ENCODE measurements at regions not wholly inside any gene's neighbourhood (a gene's known extent, or its start where the extent isn't known, plus 50 kb on each side); places are given as distances from the start of the nearest gene placed in this dataset.
A peak's percentile ranks its signal among the peaks of the same experiment; 100 is the strongest.
"Not testable (repeated sequence)": the region's sequence is repeated elsewhere in the genome, so short reads cannot be mapped to it uniquely, and the experiment has no call there.

DNA sequence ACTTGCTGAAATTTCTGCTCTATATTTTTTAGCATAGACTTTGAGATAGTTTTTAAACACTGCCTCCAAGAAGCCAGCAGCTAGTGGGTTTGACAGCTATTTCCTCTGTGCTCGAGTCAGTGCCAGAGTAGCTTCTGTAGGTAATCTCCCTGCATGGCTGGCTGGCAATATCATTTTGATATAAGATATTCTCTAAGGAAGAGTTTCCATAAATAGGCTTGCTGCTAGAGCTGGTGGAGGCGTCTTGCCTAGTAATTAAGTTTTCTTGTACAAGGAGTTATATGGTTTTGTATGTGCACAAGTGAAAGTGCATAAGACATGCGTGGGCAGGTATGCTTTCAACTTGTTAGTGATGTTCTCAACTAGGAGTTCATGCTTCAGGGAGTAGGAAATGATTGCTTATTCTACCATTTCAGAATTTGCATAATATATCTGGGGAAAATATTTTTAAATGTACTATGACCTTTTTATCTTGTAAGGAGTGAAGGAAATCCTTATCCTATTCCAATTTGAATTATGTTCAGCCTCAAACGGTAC is 74.1 kb upstream of the CCL21 start:
- DNase-seq = no peak

DNA sequence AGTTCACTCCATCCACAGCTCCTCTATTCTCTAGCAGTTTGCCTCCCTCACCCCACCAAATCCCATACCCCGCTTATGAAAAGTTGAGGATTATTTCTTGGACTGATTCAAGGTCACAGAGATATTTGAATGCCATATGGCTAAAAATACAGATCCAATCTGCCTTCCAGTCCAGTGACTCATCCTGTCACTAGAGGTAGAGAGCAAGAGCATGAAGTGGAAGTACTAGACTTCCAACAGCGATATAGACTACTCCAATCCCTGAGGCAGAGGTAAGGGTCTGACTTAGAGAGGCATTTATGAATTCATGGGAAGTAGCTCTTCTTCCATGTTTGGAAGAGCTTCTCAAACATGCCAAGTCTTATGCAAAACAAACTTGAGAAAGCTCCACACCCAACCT is 72.4 kb upstream of the CCL21 start:
- DNase-seq = no peak

DNA sequence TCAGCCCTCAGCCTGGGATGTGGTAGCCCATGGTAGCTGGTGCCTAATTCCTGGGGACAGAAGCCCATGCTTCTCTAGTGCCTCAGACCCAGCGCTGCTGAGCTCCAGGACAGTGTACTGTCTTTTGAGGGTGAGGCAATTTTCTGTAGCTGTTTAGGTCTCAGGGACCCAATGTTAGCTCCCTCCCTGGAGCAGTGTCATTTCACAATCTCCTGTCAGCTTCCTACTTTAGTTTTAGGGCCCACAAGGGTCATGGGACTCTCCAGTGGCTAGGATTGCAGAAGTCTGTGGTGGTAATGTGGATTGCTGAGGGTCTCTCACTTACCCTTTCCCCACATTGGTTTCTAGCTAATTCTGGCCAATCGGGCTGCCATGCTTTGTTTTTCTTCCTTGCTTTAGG is 67.7 kb upstream of the CCL21 start:
- DNase-seq = peak; percentile 59

DNA sequence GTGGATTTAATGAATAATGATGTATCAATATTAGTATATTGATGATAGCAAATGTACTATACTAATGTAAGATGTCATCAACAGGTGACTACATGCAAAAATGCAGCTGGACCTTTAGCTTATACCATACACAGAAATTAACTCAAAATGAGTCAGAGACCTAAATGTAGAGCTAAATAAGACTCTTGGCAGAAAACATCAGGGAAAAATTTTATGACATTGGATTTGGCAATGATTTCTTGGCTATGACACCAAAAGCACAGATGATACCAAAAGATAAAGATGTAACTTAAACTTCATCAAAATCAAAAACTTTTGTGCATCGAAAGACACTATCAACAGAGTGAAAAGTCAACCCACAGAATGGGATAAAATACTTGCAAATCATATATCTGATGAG is 64.0 kb upstream of the CCL21 start:
- DNase-seq = no peak

DNA sequence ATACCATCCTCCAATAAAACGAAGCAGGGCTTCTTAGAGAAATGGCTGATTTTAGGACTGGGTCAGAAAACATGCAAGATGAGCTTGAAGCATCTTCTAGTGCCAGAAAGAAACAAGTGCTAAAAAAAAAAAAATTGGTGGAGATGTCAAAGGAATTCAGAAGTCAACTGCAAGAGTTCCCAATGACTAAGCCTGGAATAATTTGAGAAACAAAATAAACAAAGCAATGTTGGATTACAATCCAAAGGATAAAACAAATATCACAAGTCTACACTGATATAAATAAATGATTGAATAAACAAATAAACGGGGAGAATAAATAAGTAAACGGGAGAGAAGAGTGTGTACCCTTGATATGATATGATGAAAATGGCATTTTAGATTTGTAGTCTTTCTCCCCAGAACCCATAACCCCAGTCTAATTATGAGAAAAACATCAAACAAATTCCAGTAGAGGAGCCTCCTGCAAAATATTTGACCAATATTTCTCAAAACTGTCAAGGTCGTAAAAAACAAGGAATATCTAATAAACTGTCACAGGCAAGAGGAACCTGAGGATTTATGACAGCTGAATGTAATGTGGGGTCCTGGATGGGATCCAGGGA is 63.5 kb upstream of the CCL21 start:
- DNase-seq = no peak

DNA sequence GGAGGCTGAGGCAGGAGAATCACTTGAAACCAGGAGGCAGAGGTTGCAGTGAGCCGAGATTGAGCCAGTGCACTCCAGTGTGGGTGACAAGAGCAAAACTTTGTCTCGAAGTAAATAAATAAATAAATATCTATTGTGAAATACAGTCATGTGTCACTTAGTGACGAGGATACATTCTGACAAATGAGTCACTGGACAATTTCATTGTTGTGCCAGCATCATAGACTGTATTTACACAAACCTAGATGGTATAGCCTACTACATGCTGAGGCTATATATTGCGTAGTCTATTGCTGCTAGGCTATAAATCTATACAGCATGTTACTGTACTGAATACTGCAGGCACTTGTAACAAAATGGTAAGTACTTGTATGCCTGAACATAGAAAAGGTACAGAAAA is 61.1 kb upstream of the CCL21 start:
- no peak for DNase-seq

DNA sequence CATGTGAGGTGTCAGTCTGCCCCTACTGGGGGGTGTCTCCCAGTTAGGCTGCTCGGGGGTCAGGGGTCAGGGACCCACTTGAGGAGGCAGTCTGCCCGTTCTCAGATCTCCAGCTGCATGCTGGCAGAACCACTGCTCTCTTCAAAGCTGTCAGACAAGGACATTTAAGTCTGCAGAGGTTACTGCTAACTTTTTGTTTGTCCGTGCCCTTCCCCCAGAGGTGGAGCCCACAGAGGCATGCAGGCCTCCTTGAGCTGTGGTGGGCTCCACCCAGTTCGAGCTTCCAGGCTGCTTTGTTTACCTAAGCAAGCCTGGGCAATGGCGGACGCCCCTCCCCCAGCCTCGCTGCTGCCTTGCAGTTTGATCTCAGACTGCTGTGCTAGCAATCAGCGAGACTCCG is 57.2 kb upstream of the CCL21 start:
- DNase-seq = not testable (repeated sequence)

DNA sequence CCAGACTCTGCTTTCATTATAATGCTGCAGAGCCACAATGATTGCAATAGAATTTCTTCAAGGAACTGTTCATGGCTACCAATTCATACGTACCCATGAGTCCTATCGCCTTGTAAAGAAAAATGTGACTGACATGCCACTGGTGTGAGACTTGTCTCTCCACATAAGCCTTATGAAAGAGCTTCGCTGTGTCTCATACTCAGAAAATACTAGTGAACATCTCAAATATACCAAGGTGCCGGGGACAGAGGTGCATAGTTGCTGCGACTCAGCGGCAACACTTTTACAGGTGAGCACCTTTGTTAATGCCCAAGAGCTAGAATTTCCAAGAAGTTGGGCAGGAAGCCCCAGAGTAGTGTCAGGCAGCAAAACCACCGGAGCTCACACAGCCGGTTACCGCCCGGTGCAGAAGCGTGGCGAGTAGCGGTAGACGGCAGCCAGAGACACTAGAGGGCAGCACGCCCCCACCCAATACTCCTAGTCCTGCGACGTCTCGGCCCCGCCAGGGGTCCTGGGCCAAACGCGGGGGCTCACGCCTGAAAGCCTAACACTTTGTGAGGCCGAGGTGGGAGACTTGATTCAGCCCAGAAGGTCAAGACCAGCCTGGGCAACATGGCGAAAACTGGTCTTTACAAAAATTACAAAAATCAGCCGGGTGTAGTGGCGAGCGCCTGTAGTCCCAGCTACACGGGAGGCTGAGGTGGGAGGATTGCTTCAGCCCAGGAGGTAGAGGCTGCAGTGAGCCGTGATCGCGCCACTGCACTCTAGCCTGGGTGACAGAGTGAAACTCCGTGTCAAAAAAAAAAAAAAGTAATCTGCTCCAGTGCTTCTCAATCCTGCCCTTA is 50.5 kb upstream of the CCL21 start:
- peak; percentile 66 for DNase-seq

Measured in hematopoietic multipotent progenitor cell treated with erythropoietin and hydrocortisone succinate and interleukin-3 and kit ligand, for 4 days (in vitro differentiated cells).